Loucy (cell line): ENCODE measurements at regions not wholly inside any gene's neighbourhood (a gene's known extent, or its start where the extent isn't known, plus 50 kb on each side); places are given as distances from the start of the nearest gene placed in this dataset.

ENCODE experiments used
- EZH2phosphoT487 ChIP-seq: fragments of 200-600 bp; IDR thresholded peaks from 2 replicates; pipeline ENCODE4 v1.6.1; 2018; ENCODE audit warnings: antibody characterized with exemption, mild to moderate bottlenecking, moderate library complexity, borderline replicate concordance
- TF ChIP-seq, protein P1 (sequence below): fragments of 200-600 bp; sonication (generic); conservative IDR thresholded peaks from 2 replicates; pipeline ENCODE4 v1.5.1; 2014; ENCODE audit warnings: mild to moderate bottlenecking, antibody characterized with exemption, low read length

- TF ChIP-seq, protein P1, sequence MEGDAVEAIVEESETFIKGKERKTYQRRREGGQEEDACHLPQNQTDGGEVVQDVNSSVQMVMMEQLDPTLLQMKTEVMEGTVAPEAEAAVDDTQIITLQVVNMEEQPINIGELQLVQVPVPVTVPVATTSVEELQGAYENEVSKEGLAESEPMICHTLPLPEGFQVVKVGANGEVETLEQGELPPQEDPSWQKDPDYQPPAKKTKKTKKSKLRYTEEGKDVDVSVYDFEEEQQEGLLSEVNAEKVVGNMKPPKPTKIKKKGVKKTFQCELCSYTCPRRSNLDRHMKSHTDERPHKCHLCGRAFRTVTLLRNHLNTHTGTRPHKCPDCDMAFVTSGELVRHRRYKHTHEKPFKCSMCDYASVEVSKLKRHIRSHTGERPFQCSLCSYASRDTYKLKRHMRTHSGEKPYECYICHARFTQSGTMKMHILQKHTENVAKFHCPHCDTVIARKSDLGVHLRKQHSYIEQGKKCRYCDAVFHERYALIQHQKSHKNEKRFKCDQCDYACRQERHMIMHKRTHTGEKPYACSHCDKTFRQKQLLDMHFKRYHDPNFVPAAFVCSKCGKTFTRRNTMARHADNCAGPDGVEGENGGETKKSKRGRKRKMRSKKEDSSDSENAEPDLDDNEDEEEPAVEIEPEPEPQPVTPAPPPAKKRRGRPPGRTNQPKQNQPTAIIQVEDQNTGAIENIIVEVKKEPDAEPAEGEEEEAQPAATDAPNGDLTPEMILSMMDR = no peak
- no peak for TF ChIP-seq EZH2phosphoT487
Measured at GRCh38 chr5:96196890-96197289, 235.2 kb upstream of the ELL2 start.
